BLaER1 treated with 17β-estradiol and CSF1 and Interleukin-3, amounts not matched to agents 10 nM and 100 nM (cell line): ENCODE measurements at regions not wholly inside any gene's neighbourhood (a gene's known extent, or its start where the extent isn't known, plus 50 kb on each side); places are given as distances from the start of the nearest gene placed in this dataset.

Source experiments
- H3K27ac ChIP-seq, 11 experiments: shearing (Covaris generic); formaldehyde crosslinking; 2 replicates each; pipeline ENCODE4 v1.8.1; 2022
- H3K27me3 ChIP-seq, 11 experiments: shearing (Covaris generic); formaldehyde crosslinking; 2 replicates each; pipeline ENCODE4 v1.8.1; 2022
- H3K36me3 ChIP-seq, 11 experiments: shearing (Covaris generic); formaldehyde crosslinking; 2 replicates each; pipeline ENCODE4 v1.8.1; 2022
- H3K4me1 ChIP-seq, 10 experiments: shearing (Covaris generic); formaldehyde crosslinking; 2 replicates each; pipeline ENCODE4 v1.8.1; 2022
- H3K4me2 ChIP-seq, 11 experiments: shearing (Covaris generic); formaldehyde crosslinking; 2 replicates each; pipeline ENCODE4 v1.8.1; 2022
- H3K4me3 ChIP-seq, 10 experiments: shearing (Covaris generic); formaldehyde crosslinking; 2 replicates each; pipeline ENCODE4 v1.8.1; 2022
- H3K9ac ChIP-seq, 11 experiments: shearing (Covaris generic); formaldehyde crosslinking; 2 replicates each; pipeline ENCODE4 v1.8.1; 2022
- H3K9me3 ChIP-seq, 11 experiments: shearing (Covaris generic); formaldehyde crosslinking; replicated peaks in 1 of 11; 2 replicates each; pipeline ENCODE4 v1.8.1; 2022
- H4K20me1 ChIP-seq, 11 experiments: shearing (Covaris generic); formaldehyde crosslinking; 2 replicates each; pipeline ENCODE4 v1.8.1; 2022
- Cebpa-rat ChIP-seq, 11 experiments: shearing (Covaris generic); IDR thresholded peaks; 2 replicates each; pipeline ENCODE4 v1.8.1; 2022

DNA sequence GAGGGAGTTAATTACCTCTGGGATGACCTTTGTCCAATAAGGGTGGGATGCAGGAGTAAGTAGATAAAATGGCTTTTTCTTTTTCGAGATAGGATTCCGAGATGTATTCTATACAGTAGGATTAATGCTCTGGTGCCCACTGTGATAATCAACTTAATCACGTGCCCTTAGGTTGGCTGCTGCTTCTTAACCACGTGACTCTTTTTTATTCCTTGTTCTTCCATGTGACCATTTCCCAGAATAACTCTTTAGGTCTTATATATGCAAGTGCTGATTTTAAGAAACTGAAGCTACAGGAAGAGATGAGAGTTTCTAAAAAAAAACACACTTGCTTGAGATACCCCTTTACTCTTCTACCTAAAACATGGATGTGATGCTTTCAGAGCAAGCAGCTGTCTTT is 1628.9 kb downstream of the PCDH7 start:
- Histone ChIP-seq H3K4me3 (no peak overlapping the region), H3K9me3 (no peaks in the 10 kb centered on the region), H4K20me1 (no peaks in the 10 kb centered on the region), H3K27ac (no peak overlapping the region), H3K4me1 (no peaks in the 10 kb centered on the region), H3K36me3 (no peaks in the 10 kb centered on the region), H3K4me2 (no peak overlapping the region), H3K9ac (no peak overlapping the region), H3K27me3 (no peaks in the 10 kb centered on the region)
- TF ChIP-seq Cebpa-rat (IDR thresholded peaks at IDR 0.05) = no peak

DNA sequence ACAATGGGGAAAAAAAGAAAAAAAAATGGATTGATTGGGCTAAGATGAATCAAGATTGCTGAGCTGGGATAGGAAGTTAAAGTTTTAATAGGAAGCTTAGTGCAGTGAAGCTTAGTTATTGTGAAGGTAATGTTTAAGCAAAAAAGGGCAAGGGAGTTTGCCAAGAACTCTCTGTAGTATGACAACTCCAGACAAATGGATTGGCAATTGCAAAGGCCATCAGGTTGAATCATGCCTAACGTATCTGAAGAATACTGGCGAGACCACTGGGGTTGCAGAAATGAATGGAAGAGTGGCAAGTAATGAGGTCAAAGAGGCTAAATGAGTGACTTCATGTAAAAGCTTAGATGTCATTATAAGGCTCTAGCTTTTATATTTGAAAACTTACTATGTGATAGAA is 1654.0 kb downstream of the PCDH7 start:
- no peak overlapping the region for H3K27ac ChIP-seq
- H3K4me1 ChIP-seq = no peaks in the 10 kb centered on the region
- no peaks in the 10 kb centered on the region for H3K36me3 ChIP-seq
- no peaks in the 10 kb centered on the region for H3K27me3 ChIP-seq
- H3K9me3 ChIP-seq = no peaks in the 10 kb centered on the region
- no peak for TF ChIP-seq Cebpa-rat (IDR thresholded peaks at IDR 0.05)
- H3K4me3 ChIP-seq = no peak overlapping the region
- H4K20me1 ChIP-seq = no peaks in the 10 kb centered on the region
- H3K9ac ChIP-seq = no peak overlapping the region
- H3K4me2 ChIP-seq = no peak overlapping the region

DNA sequence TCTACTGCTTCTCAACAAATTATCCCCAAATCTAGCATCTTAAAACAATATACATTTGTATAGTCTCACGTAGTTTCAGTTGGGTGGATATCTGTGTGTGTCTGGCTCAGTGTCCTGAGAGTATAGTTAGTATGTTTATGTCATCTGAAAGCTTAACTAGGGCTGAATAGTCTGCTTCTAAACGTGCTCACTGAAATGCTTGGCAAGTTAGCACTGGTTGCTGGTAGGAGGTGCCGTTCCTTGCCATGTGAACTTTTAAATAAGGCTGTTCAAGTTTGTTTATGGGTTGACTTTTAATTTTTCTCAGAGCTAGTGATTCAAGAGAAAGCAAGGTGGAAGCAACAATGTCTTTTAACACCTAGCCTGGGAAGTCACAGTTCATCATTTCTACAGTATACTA is 1673.6 kb downstream of the PCDH7 start:
- H4K20me1 ChIP-seq = no peaks in the 10 kb centered on the region
- H3K9me3 ChIP-seq = no peaks in the 10 kb centered on the region
- TF ChIP-seq Cebpa-rat (IDR thresholded peaks at IDR 0.05) = no peak
- H3K4me2 ChIP-seq = no peak overlapping the region
- H3K4me3 ChIP-seq = no peak overlapping the region
- no peak overlapping the region for H3K9ac ChIP-seq
- no peaks in the 10 kb centered on the region for H3K27me3 ChIP-seq
- no peak overlapping the region for H3K27ac ChIP-seq
- no peaks in the 10 kb centered on the region for H3K4me1 ChIP-seq
- H3K36me3 ChIP-seq = no peaks in the 10 kb centered on the region

DNA sequence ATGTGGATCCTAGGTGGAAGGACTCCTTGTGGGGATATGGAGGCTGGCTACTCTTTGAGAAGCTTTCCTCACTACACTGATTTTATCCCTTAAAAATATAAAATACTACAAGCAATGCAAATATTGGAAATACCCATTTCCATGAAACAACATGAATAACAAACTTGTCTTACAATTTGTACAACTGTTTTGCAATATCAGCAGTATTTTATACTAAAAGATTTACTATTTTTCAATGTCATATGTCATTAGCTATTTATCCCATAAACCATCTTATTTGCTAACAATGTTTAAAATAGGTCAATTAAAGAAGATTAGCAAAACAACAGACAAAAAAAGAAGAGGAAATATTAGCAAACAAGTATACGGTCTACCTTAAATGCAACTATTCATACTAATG is 1674.1 kb downstream of the PCDH7 start:
- no peak for TF ChIP-seq Cebpa-rat (IDR thresholded peaks at IDR 0.05)
- Histone ChIP-seq H3K9me3 (no peaks in the 10 kb centered on the region), H3K27ac (no peak overlapping the region), H3K36me3 (no peaks in the 10 kb centered on the region), H3K4me3 (no peak overlapping the region), H3K9ac (no peak overlapping the region), H3K4me1 (no peaks in the 10 kb centered on the region), H3K27me3 (no peaks in the 10 kb centered on the region), H3K4me2 (no peak overlapping the region), H4K20me1 (no peaks in the 10 kb centered on the region)

DNA sequence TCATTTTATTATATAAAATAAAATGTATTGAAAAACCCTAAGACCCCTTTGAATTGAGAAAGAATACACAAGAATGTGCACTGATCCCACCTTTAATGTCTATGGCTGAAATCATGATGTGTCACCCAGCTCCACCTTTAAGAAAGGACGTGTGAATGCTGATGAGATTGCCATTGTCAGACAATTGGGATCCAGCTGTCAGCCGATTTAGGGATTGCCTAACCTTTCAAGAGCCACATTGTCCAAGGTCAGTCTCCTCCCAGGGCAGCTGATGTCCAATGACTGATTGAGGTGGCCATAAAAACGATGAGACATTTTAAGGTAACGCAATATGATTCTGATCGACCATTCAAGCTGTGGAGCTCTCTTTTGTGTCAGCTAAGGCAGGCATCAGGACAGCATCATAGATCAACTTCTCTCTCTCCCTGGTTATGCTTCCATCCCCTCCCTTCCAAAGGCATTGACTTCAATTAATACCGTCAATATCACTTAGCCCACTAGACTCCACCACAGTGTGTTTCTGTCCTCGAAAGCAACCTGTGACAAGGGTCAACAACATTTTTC is 1676.4 kb downstream of the PCDH7 start:
- Histone ChIP-seq H4K20me1 (no peaks in the 10 kb centered on the region), H3K4me3 (no peak overlapping the region), H3K36me3 (no peaks in the 10 kb centered on the region), H3K9ac (no peak overlapping the region), H3K9me3 (no peaks in the 10 kb centered on the region), H3K4me2 (no peak overlapping the region), H3K27ac (no peak overlapping the region), H3K27me3 (no peaks in the 10 kb centered on the region), H3K4me1 (no peaks in the 10 kb centered on the region)
- no peak for TF ChIP-seq Cebpa-rat (IDR thresholded peaks at IDR 0.05)

DNA sequence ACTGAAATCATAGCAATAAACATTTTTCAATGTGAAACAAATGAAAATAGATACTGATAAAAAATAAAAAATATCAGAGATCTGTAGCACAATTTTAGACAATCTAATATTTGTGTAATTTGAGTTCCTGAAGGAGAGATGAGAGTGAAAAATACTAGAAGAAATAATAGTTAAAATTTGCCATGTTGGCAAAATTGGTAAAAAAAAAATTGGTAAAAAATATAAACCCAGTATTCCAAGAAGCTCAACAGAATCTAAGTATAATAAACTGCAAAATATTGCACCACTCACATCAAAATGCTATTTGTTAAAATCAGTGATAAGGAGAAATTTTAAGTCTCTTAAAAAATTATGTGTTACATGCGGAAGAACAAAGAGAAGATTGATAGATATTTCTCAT is 1680.7 kb downstream of the PCDH7 start:
- no peaks in the 10 kb centered on the region for H3K4me1 ChIP-seq

DNA sequence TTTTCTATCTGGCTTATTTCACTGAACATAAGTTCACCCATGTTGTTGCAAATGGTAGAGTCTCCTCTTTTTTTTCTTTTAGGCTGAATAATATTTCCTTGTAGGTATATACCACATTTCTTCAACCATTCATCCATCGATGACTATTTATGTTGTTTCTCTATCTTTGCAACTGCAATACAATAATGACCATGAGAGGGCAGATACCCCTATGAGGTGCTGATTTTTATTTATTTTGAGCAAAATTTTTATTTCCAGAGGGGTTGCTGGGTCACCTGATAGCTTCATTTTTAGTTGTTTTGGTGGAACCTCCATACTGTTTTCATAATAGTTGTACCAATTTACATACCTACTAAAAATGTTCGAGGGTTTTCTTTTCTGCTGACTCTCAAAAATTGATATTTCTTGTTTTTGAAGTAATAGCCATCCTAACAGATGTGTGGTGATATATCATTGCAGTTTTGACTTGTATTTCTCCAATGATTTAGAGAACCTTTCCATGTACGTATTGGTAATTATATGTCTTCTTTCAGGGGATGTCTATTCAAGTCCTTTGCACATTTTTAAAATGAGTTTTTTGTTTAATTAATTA is 1697.0 kb downstream of the PCDH7 start:
- TF ChIP-seq Cebpa-rat (IDR thresholded peaks at IDR 0.05) = no peak

More for the DNA sequence above, 1680.7 kb downstream of the PCDH7 start:
- Histone ChIP-seq H3K9me3 (no peaks in the 10 kb centered on the region), H3K27ac (no peak overlapping the region), H3K4me3 (no peak overlapping the region), H3K9ac (no peak overlapping the region), H4K20me1 (no peaks in the 10 kb centered on the region), H3K36me3 (no peaks in the 10 kb centered on the region), H3K4me2 (no peak overlapping the region), H3K27me3 (no peaks in the 10 kb centered on the region)
- TF ChIP-seq Cebpa-rat (IDR thresholded peaks at IDR 0.05) = no peak

DNA sequence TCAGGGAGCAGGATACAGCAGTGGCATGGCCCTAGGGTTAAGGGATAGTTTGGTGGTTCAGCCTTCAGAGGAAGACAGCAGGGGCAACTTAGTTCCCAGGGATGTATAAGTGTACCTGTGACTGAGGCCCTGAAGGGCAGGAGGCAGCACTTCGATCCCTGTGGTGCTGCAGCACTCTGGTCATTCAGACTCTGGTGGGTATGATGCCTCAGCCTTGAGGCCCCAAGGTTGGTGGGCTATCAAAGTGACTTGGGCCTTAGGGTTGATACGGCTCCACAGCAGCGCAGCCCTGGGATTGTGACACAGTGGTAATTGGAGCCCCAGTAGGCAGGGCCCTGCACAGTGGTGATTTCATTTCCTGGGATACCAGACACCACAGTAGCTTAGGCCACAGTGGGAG is 1703.1 kb downstream of the PCDH7 start:
- no peaks in the 10 kb centered on the region for H4K20me1 ChIP-seq
- no peak overlapping the region for H3K9ac ChIP-seq
- no peaks in the 10 kb centered on the region for H3K4me1 ChIP-seq
- H3K4me2 ChIP-seq = no peak overlapping the region
- H3K27me3 ChIP-seq = no peaks in the 10 kb centered on the region
- peaks cover 5 to 27% (median 20%) of the 10 kb centered on the region in 11 experiments; a peak in 21 of 22 replicates for H3K9me3 ChIP-seq
- TF ChIP-seq Cebpa-rat (IDR thresholded peaks at IDR 0.05) = no peak
- H3K27ac ChIP-seq = no peak overlapping the region
- H3K36me3 ChIP-seq = no peaks in the 10 kb centered on the region
- no peak overlapping the region for H3K4me3 ChIP-seq

More for the DNA sequence above, 1697.0 kb downstream of the PCDH7 start:
- Histone ChIP-seq H3K27ac (no peak overlapping the region), H3K36me3 (no peaks in the 10 kb centered on the region), H3K9ac (no peak overlapping the region), H3K4me3 (no peak overlapping the region), H3K4me1 (no peaks in the 10 kb centered on the region), H3K27me3 (no peaks in the 10 kb centered on the region), H4K20me1 (no peaks in the 10 kb centered on the region), H3K4me2 (no peak overlapping the region), H3K9me3 (peaks cover 0 to 9% (median 2%) of the 10 kb centered on the region in 11 experiments; a peak in 9 of 22 replicates)

DNA sequence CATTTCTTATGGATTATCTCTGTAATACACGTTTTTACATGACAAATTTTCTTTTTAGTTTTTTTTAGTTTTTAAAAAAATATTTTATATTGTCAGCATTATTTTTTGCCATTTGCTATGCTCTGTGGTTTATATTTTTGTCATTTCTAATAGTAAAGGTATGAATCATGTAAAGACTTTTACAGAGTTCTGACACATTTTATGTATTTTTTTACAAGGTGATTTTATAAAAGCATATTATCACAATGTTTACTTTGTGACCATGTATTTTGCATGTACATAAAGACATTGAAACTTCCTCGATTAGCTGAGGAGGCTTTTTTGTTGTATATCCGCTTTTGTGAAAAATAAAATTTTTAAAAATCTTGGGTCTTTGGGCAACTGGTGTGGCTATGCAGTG is 1705.1 kb downstream of the PCDH7 start:
- no peak overlapping the region for H3K4me3 ChIP-seq
- no peaks in the 10 kb centered on the region for H4K20me1 ChIP-seq
- TF ChIP-seq Cebpa-rat (IDR thresholded peaks at IDR 0.05) = no peak
- H3K9ac ChIP-seq = no peak overlapping the region
- no peaks in the 10 kb centered on the region for H3K36me3 ChIP-seq
- no peak overlapping the region for H3K27ac ChIP-seq
- peaks cover 5 to 27% (median 20%) of the 10 kb centered on the region in 11 experiments; a peak in 21 of 22 replicates for H3K9me3 ChIP-seq
- no peaks in the 10 kb centered on the region for H3K4me1 ChIP-seq
- no peaks in the 10 kb centered on the region for H3K27me3 ChIP-seq
- no peak overlapping the region for H3K4me2 ChIP-seq

DNA sequence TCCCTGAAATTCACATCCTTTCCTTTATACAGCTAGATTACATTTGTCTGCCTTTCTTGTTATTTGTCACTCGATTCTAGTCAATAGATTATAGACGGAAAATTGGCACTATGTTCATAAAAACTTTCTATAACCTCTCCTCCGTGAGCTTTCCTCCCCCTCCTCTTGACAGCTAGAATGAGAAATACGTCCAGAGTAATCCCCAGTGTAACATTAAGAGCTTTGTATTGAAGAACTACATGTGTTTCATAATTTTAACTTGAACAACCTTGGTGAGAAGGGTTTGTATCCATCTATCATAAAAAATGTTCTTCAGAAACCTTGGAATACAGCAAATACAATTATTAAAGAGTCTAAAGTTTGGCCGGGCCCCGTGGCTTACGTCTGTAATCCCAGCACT is 1707.4 kb downstream of the PCDH7 start:
- no peaks in the 10 kb centered on the region for H4K20me1 ChIP-seq
- H3K9me3 ChIP-seq = peaks cover 5 to 17% (median 14%) of the 10 kb centered on the region in 11 experiments; a peak in 21 of 22 replicates
- H3K27ac ChIP-seq = no peak overlapping the region
- H3K27me3 ChIP-seq = no peaks in the 10 kb centered on the region
- H3K4me2 ChIP-seq = no peak overlapping the region
- no peak overlapping the region for H3K9ac ChIP-seq
- no peak for TF ChIP-seq Cebpa-rat (IDR thresholded peaks at IDR 0.05)
- no peaks in the 10 kb centered on the region for H3K4me1 ChIP-seq
- H3K4me3 ChIP-seq = no peak overlapping the region
- no peaks in the 10 kb centered on the region for H3K36me3 ChIP-seq
